HUES64 (cell line): ENCODE measurements at regions not wholly inside any gene's neighbourhood (a gene's known extent, or its start where the extent isn't known, plus 50 kb on each side); places are given as distances from the start of the nearest gene placed in this dataset.

Experiments used
- H3K27ac ChIP-seq: 2 replicates; pipeline ENCODE4 v1.7.0; 2013; ENCODE audit warnings: low read depth, low read length, inconsistent platforms
- H3K27me3 ChIP-seq: 2 replicates; pipeline ENCODE4 v1.6.1; 2013; ENCODE audit warnings: mild to moderate bottlenecking, low read length; ENCODE audit not compliant: insufficient read depth
- H3K36me3 ChIP-seq: 2 replicates; pipeline ENCODE4 v1.6.1; 2013; ENCODE audit warnings: mild to moderate bottlenecking, low read length; ENCODE audit not compliant: insufficient read depth
- H3K4me1 ChIP-seq: 2 replicates; pipeline ENCODE4 v1.6.1; 2013; ENCODE audit warnings: mild to moderate bottlenecking, low read length, moderate library complexity; ENCODE audit not compliant: insufficient read depth
- H3K4me3 ChIP-seq: 2 replicates; pipeline ENCODE4 v1.5.1; 2013; ENCODE audit warnings: mild to moderate bottlenecking, low read length, moderate library complexity
- H3K9ac ChIP-seq: 2 replicates; pipeline ENCODE4 v1.6.1; 2013; ENCODE audit warnings: mild to moderate bottlenecking, low read depth, low read length
- H3K9me3 ChIP-seq: 2 replicates; pipeline ENCODE4 v1.6.1; 2013; ENCODE audit warnings: low read depth, low read length; ENCODE audit not compliant: insufficient read depth
- WGBS: fragments of 150-250, 120-280 bp; methylation state at CpG from one replicate; pipeline ENCODE4 v1.1.7; 2013; ENCODE audit warnings: missing lambda C conversion rate; 5-methylcytosine and 5-hydroxymethylcytosine counted together

- H3K9ac ChIP-seq: no peak overlapping the region
- no peaks in the 10 kb centered on the region for H3K9me3 ChIP-seq
- H3K27ac ChIP-seq: no peak overlapping the region
- no CpG with 5 or more reads among the region's 1 CpG for WGBS
- H3K4me3 ChIP-seq: no peak overlapping the region
- H3K27me3 ChIP-seq: no peaks in the 10 kb centered on the region
- H3K4me1 ChIP-seq: no peaks in the 10 kb centered on the region
- H3K36me3 ChIP-seq: no peaks in the 10 kb centered on the region
Observed at GRCh38 chr16:60478810-60479209, 1557.4 kb downstream of the CDH8 start.

- no peaks in the 10 kb centered on the region for H3K27me3 ChIP-seq
- 0 out of 2 replicates have a peak, but pooled peaks cover 2% of the 10 kb centered on the region for H3K9me3 ChIP-seq
- H3K4me3 ChIP-seq: no peak overlapping the region
- WGBS: no CpG with 5 or more reads among the region's 1 CpG
- H3K36me3 ChIP-seq: no peaks in the 10 kb centered on the region
- H3K4me1 ChIP-seq: no peaks in the 10 kb centered on the region
- no peak overlapping the region for H3K9ac ChIP-seq
- no peak overlapping the region for H3K27ac ChIP-seq
Observed at GRCh38 chr16:60463986-60464385, 1572.3 kb downstream of the CDH8 start.

DNA sequence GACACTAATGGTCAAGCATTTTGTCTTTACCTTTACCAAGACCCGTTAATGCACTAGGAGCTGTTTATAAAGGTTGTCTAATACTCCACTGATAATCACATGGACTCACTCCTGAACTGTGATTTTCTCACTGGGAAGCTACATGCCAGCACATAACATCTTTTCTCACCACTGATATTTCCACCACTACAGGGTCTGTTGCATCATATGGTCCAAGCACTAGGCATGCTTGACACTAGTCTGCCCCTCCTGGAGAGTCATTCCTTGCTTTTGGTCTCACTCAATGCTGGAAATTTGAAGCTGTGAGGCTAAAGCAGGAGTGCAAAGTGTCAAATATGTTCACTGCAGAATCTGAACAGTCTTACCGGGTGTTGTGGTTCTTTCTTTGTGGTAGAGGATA is 1576.8 kb downstream of the CDH8 start:
- no peak overlapping the region for H3K4me3 ChIP-seq
- H3K9ac ChIP-seq: no peak overlapping the region
- no peaks in the 10 kb centered on the region for H3K36me3 ChIP-seq
- 0 out of 2 replicates have a peak, but pooled peaks cover 2% of the 10 kb centered on the region for H3K9me3 ChIP-seq
- no peaks in the 10 kb centered on the region for H3K27me3 ChIP-seq
- no peak overlapping the region for H3K27ac ChIP-seq
- no peaks in the 10 kb centered on the region for H3K4me1 ChIP-seq
- WGBS: 100% methylated on average over 2 of the region's 2 CpGs

DNA sequence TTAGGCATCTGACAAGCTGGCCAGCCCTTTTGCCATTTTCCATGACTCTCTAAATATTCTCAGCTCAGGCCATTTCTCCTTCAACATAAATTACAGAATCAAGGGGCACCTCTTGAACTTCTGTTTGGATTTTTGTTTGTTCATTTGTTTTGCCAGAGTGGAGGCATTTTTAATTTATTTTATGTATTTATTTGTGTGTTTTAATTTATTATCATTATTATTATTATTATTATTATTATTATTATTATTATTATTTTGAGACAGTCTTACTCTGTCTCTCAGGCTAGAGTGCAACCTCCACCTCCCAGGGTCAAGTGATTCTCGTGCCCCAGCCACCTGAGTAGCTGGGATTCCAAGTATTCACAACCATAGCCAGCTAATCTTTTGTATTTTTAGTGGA is 1578.0 kb downstream of the CDH8 start:
- Histone ChIP-seq H3K27ac (no peak overlapping the region), H3K36me3 (no peaks in the 10 kb centered on the region), H3K9ac (no peak overlapping the region), H3K4me3 (no peak overlapping the region), H3K4me1 (no peaks in the 10 kb centered on the region), H3K27me3 (no peaks in the 10 kb centered on the region), H3K9me3 (0 out of 2 replicates have a peak, but pooled peaks cover 2% of the 10 kb centered on the region)
- WGBS: no CpG with 5 or more reads among the region's 1 CpG

- H3K4me1 ChIP-seq: no peaks in the 10 kb centered on the region
- no peak overlapping the region for H3K4me3 ChIP-seq
- no peak overlapping the region for H3K27ac ChIP-seq
- no peaks in the 10 kb centered on the region for H3K9me3 ChIP-seq
- H3K27me3 ChIP-seq: no peaks in the 10 kb centered on the region
- no peaks in the 10 kb centered on the region for H3K36me3 ChIP-seq
- no peak overlapping the region for H3K9ac ChIP-seq
Observed at GRCh38 chr16:60452646-60453045, 1583.6 kb downstream of the CDH8 start.

DNA sequence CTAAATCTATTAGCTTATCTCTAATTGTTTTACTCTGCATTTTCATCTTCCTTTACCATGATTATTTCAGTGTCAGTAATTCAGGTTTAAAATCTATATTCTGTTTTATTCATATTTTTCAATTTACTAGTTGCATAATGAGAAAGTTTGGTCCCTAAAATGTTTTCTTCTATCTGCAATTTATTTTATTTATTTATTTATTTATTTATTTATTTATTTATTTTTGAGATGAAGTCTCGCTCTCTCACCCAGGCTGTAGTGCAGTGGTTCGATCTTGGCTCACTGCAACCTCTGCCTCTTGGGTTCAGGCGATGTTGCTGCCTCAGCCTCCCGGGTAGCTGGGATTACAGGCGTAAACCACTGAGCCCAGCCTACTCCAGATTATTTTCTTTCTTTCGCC is 1597.3 kb downstream of the CDH8 start:
- peaks cover 12% of the 10 kb centered on the region for H3K4me1 ChIP-seq
- no peak overlapping the region for H3K27ac ChIP-seq
- WGBS: 88% methylated on average over 6 of the region's 6 CpGs
- H3K36me3 ChIP-seq: no peaks in the 10 kb centered on the region
- H3K4me3 ChIP-seq: no peak overlapping the region
- H3K9me3 ChIP-seq: no peaks in the 10 kb centered on the region
- H3K9ac ChIP-seq: no peak overlapping the region
- no peaks in the 10 kb centered on the region for H3K27me3 ChIP-seq

GRCh38 chr16:60432472-60432871 is 1603.8 kb downstream of the CDH8 start:
- no peaks in the 10 kb centered on the region for H3K4me1 ChIP-seq
- H3K27ac ChIP-seq: no peak overlapping the region
- H3K36me3 ChIP-seq: no peaks in the 10 kb centered on the region
- no peak overlapping the region for H3K4me3 ChIP-seq
- no peaks in the 10 kb centered on the region for H3K9me3 ChIP-seq
- no peaks in the 10 kb centered on the region for H3K27me3 ChIP-seq
- H3K9ac ChIP-seq: no peak overlapping the region

GRCh38 chr16:60419859-60420258 is 1616.4 kb downstream of the CDH8 start:
- Histone ChIP-seq H3K9me3 (no peaks in the 10 kb centered on the region), H3K9ac (no peak overlapping the region), H3K27me3 (no peaks in the 10 kb centered on the region), H3K27ac (no peak overlapping the region), H3K4me1 (peaks cover 4% of the 10 kb centered on the region; the same call in 1 of the 2 replicates), H3K36me3 (no peaks in the 10 kb centered on the region), H3K4me3 (no peak overlapping the region)
- WGBS: 88% methylated on average over 4 of the region's 4 CpGs

DNA sequence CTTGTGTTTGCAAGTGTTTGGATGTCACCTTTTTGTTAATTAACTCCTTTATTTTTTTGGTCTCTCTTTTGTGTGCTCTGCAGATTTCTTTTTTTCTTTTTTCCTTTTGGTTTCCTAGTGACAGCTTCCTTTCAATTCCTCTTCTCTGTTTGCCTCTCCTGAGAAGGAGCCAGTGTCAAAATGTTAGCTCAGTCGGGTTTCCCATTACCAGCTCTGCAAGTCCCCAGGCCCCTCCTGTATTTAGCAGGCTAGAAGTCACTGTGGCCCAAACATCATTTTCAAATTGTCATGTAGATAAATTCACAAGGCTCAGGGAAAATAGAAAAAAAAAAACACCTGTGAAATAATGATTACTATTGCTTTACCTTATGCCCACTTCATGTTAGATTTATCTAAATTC is 1621.6 kb downstream of the CDH8 start:
- H3K27me3 ChIP-seq: no peaks in the 10 kb centered on the region

DNA sequence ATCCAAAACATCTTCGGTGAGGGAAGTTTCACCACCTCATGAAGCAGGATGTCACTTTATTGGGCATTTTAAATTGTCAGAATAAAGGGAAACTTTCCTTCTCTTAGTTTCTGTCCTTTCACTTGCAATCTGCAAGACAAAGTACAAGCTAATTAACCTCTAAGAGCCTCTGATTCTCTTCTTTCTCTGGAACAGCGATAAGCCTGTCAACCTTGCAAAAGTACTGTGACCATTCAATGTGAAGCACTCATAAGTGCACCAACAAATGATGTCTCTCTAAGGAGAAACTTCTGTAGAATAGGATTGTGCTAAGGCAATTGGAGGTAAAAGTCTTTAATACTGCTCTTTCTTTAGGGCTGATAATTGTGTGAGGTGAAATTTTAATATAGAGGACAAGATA is 1622.3 kb downstream of the CDH8 start:
- no peak overlapping the region; the same call in 1 of the 2 replicates for H3K27ac ChIP-seq
- 44% methylated on average over 2 of the region's 2 CpGs for WGBS
- H3K36me3 ChIP-seq: no peaks in the 10 kb centered on the region
- H3K4me3 ChIP-seq: no peak overlapping the region
- H3K4me1 ChIP-seq: peaks cover 31% of the 10 kb centered on the region
- no peak overlapping the region for H3K9ac ChIP-seq
- no peaks in the 10 kb centered on the region for H3K9me3 ChIP-seq
- H3K27me3 ChIP-seq: no peaks in the 10 kb centered on the region

More for the DNA sequence above, 1621.6 kb downstream of the CDH8 start:
- WGBS: 23% methylated on average over 1 of the region's 1 CpG
- Histone ChIP-seq H3K9me3 (no peaks in the 10 kb centered on the region), H3K4me1 (peaks cover 31% of the 10 kb centered on the region), H3K36me3 (no peaks in the 10 kb centered on the region), H3K4me3 (no peak overlapping the region), H3K27ac (no peak overlapping the region), H3K9ac (no peak overlapping the region)

DNA sequence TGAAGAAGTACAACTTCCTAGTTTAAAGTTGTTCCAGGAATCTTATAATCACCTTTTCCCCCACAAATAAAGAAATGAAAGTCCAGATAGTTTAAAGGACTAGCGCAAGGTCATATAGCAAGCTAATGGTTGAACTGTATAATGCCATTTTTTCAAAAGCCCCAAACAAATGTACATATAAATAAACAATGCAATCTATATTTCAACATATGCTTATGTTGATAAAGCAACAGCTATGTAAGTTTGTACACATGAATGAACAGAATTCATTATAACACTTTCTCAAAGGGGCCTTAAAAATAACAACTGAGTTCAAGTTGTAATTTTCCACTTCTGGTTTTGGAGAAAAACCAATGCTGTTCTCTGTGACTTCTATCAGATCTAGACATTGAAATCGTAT is 1628.6 kb downstream of the CDH8 start:
- no peaks in the 10 kb centered on the region for H3K27me3 ChIP-seq
- H3K36me3 ChIP-seq: no peaks in the 10 kb centered on the region
- no peak overlapping the region for H3K4me3 ChIP-seq
- peaks cover 5% of the 10 kb centered on the region; the same call in 1 of the 2 replicates for H3K4me1 ChIP-seq
- H3K9me3 ChIP-seq: no peaks in the 10 kb centered on the region
- WGBS: 78% methylated on average over 2 of the region's 2 CpGs
- H3K9ac ChIP-seq: no peak overlapping the region
- H3K27ac ChIP-seq: no peak overlapping the region

- Histone ChIP-seq H3K4me1 (peaks cover 5% of the 10 kb centered on the region; the same call in 1 of the 2 replicates), H3K27me3 (no peaks in the 10 kb centered on the region), H3K4me3 (no peak overlapping the region), H3K9me3 (no peaks in the 10 kb centered on the region), H3K36me3 (no peaks in the 10 kb centered on the region), H3K27ac (no peak overlapping the region), H3K9ac (no peak overlapping the region)
- WGBS: 92% methylated on average over 4 of the region's 4 CpGs
Observed at GRCh38 chr16:60407034-60407433, 1629.2 kb downstream of the CDH8 start.
